ENCODE measurements at regions not wholly inside any gene's neighbourhood (a gene's known extent, or its start where the extent isn't known, plus 50 kb on each side); places are given as distances from the start of the nearest gene placed in this dataset.

DNA sequence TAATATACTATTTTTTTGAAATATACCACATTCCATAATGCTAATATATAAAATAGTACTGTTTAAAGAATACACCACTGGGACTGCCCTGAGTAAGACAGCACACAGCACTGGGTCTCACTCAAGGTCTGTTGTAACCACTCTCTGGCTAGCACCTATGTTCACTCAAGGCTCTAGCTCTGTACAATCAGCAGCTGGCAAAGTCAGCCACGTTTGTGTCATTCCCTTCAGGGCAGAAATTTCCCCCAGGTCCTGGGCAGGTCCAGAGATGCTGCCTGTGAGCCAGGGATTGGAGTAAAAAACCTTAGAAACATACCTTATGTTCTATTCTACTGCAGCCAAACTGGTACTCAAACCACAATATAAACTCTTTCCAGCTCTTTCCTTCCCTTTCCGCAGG is 1160.2 kb upstream of the ADGRL3 start:
- peaks cover 8% of the 10 kb centered on the region for H3K9me3 ChIP-seq (replicated peaks; ENCODE audit: control insufficient read depth, insufficient read depth, low read length)
- no peak overlapping the region for H3K4me2 ChIP-seq (ENCODE audit: insufficient read depth, low read length)
- intact Hi-C loops (cut with micrococcal nuclease) (no loop called here), dilution Hi-C loops (cut with MboI; ENCODE audit: extremely low pct_ligation_motif_present, low sequenced_read_pairs) (no loop called here)
- BruUV-seq (replicated peaks): no TSS peak
- TF ChIP-seq POLR2AphosphoS5 (IDR thresholded peaks at IDR 0.05; ENCODE audit: insufficient read depth, low read depth, low read length) (no peak), JUN (IDR thresholded peaks at IDR 0.05; ENCODE audit: borderline replicate concordance, insufficient read depth, insufficient read length, low read depth) (no peak), EZH2 (IDR thresholded peaks at IDR 0.05; ENCODE audit: borderline replicate concordance, low read depth, low read length, severe bottlenecking) (no peak), MYC (IDR thresholded peaks at IDR 0.05; ENCODE audit: low read depth, low read length) (no peak), POLR2A (IDR thresholded peaks at IDR 0.05; ENCODE audit: low read depth, low read length) (no peak), FOS (IDR thresholded peaks at IDR 0.05; ENCODE audit: borderline replicate concordance, insufficient read depth, low read length) (no peak), GATA2 (IDR thresholded peaks at IDR 0.05; ENCODE audit: insufficient read depth, insufficient read length, low read depth, low read length) (no peak)
- TF ChIP-seq, protein P1, sequence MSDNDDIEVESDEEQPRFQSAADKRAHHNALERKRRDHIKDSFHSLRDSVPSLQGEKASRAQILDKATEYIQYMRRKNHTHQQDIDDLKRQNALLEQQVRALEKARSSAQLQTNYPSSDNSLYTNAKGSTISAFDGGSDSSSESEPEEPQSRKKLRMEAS (IDR thresholded peaks at IDR 0.05; ENCODE audit: insufficient read depth, insufficient read length): no peak
- TF ChIP-seq, protein P2, sequence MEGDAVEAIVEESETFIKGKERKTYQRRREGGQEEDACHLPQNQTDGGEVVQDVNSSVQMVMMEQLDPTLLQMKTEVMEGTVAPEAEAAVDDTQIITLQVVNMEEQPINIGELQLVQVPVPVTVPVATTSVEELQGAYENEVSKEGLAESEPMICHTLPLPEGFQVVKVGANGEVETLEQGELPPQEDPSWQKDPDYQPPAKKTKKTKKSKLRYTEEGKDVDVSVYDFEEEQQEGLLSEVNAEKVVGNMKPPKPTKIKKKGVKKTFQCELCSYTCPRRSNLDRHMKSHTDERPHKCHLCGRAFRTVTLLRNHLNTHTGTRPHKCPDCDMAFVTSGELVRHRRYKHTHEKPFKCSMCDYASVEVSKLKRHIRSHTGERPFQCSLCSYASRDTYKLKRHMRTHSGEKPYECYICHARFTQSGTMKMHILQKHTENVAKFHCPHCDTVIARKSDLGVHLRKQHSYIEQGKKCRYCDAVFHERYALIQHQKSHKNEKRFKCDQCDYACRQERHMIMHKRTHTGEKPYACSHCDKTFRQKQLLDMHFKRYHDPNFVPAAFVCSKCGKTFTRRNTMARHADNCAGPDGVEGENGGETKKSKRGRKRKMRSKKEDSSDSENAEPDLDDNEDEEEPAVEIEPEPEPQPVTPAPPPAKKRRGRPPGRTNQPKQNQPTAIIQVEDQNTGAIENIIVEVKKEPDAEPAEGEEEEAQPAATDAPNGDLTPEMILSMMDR (IDR thresholded peaks at IDR 0.05; ENCODE audit: extremely low read depth in 1 of 2, insufficient read depth in 1 of 2, low read depth in 1 of 2, low read length in 2 of 2): no peak
- H3K79me2 ChIP-seq (ENCODE audit: control insufficient read depth, insufficient read depth, low read length): no peaks in the 10 kb centered on the region
- ChIA-PET POLR2A (no interaction called here), CTCF (no interaction called here)
- H3K9me1 ChIP-seq (replicated peaks; ENCODE audit: control insufficient read depth, extremely low read depth, insufficient read depth, low read length): no peaks in the 10 kb centered on the region
- no peaks in the 10 kb centered on the region for H4K20me1 ChIP-seq (replicated peaks; ENCODE audit: control insufficient read depth, extremely low read depth, insufficient read depth, low read length)
- H3K27ac ChIP-seq (ENCODE audit: insufficient read depth, low read depth, low read length): no peak overlapping the region
- FAIRE-seq: no peak
- no peaks in the 10 kb centered on the region for H3K27me3 ChIP-seq (ENCODE audit: control insufficient read depth in 2 of 2, insufficient read depth in 2 of 2, low read length in 2 of 2)
- no peak overlapping the region for H3K9ac ChIP-seq (replicated peaks; ENCODE audit: extremely low read depth, insufficient read depth, low read length)
- no peak for DNase-seq (ENCODE audit: low read depth, low spot score)
- H3K4me1 ChIP-seq (ENCODE audit: control insufficient read depth, extremely low read depth, insufficient read depth, low read length): no peaks in the 10 kb centered on the region
- H3K4me3 ChIP-seq (replicated peaks in 1 of 3; ENCODE audit: insufficient read depth in 1 of 3, low read depth in 1 of 3, low read length in 3 of 3): no peak overlapping the region
- H2AFZ ChIP-seq (ENCODE audit: low read depth, low read length): no peak overlapping the region
- no peaks in the 10 kb centered on the region for H3K36me3 ChIP-seq (ENCODE audit: control insufficient read depth in 2 of 2, extremely low read depth in 1 of 2, insufficient read depth in 2 of 2, low read length in 2 of 2)
